ENCODE measurements at regions not wholly inside any gene's neighbourhood (a gene's known extent, or its start where the extent isn't known, plus 50 kb on each side); places are given as distances from the start of the nearest gene placed in this dataset.

GRCh38 chr14:87080146-87080545 is 912.8 kb downstream of the GALC start:
- DNase-seq = no peak

DNA sequence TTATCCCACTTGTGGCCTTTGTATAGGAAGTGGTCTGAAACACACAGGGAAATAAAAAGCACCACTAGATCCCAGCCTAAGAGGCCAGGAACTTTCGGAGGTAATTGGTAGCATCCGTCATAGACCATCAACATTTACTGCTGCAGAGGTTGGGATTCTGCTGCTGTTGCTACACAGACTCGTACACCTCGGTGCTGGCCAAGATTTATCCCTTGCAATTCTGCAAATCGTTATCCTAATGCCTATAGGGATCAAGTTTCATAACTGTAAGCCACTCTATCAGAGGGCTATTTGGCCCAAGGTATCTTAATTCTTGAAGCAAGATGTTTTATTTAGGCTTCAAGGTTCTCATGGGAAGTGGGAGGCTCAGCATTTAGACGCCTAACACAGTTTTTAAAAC is 913.6 kb downstream of the GALC start:
- DNase-seq = no peak

- no peak for DNase-seq
These were observed 916.1 kb downstream of the GALC start for GRCh38 chr14:87076922-87077321.

DNA sequence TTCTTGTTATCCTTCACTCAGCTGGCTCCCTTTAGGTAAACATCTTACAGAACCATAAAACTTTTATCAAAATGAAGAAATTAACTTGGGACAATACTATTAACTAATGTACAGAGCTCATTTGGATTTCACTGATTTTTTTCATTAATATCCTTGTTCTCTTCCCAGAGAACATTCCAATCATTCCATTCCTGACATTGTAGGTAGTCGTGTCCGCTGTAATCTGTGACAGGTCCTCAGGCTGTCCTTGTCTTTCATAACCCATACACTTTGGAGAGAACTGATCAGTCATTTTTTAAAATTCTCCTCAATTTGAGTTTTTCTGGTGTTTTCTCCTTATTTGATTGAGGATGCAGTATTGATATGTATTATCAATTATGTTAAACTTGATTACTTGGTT is 916.8 kb downstream of the GALC start:
- no peak for DNase-seq

DNA sequence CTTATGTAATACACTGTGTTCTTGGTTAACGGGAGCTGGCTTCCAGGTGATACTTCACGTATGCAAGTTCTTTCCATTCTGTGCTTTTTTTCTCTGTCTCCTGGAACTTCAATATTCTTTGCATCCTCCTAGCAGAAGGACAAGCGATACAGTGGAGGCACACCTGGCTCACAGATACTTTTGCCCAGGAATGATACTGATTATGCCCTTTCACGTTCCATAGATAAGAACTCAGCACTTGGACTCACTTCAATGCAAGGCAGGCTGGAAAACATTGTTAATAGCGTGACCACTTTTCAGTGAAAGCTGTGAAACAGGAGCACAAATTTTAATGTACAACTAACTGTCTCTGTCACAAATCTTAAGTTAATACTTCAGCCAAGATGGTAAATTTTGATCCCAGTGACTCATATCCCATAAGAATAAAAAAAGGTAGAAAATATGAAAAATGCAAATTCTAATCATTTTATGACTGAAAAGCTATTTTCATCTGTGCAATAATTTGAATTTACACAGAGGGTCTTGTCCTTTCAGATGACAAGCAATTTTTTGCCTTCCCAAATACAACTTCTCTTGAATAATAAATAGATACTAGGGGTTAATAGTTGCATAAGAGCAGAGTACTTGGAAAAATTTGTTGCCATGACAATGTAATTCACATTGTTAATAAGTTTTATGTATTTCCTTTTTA is 919.0 kb downstream of the GALC start:
- DNase-seq = no peak

DNA sequence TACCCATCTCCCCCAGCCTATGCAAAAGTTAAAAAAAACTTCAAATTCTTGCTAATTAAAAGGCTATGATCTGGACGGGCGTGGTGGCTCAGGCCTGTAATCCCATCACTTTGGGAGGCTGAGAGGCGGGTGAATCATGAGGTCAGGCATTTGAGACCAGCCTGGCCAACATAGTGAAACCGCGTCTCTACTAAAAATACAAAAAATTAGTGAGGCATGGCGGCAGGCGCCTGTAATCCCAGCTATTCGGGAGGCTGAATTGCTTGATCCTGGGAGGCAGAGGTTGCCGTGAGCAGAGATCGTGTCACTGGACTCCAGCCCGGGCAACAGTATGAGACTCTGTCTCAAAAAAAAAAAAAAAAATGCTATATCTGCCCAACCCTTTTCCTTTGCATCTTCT is 925.4 kb downstream of the GALC start:
- DNase-seq = no peak

DNA sequence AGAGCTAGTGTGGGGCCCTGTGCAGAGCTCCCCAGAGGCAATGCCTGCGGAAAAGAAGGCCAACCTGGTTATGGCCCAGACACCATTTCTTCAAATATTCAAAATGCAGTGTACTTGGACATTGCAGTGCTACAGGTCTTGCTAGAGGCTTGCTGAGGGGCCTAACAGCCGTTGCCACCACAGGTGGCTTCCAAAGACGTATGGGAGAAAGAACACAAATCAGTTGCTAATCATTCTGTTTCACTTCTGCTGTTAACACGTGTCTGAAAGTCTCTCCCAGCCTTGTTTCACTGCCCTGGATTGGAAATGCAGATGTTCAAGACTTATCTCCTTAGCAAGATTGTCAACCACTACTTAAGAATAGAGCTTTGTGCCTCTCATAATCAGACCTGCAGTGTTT is 925.9 kb downstream of the GALC start:
- no peak for DNase-seq

- DNase-seq = no peak
These were observed 926.7 kb downstream of the GALC start for GRCh38 chr14:87066221-87066817.

DNA sequence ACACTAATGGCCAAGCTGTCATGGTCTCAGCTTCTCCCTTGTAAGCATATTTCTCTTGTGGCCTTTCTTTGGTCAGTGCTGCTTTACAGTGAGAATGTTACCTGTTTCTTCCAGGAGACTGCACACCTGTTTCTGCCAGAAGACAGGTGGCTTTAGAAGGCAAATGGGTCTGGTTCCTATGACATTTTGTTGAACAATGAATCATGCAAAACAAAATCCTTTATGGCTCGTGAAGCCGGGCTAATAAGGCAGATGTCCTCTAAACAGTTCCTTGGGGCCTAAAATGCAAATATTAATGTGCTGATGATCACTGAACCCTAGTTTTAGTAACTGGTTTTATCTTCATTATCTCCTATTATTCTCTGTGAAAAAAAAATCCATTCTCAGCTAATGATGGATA is 927.6 kb downstream of the GALC start:
- DNase-seq = no peak

DNA sequence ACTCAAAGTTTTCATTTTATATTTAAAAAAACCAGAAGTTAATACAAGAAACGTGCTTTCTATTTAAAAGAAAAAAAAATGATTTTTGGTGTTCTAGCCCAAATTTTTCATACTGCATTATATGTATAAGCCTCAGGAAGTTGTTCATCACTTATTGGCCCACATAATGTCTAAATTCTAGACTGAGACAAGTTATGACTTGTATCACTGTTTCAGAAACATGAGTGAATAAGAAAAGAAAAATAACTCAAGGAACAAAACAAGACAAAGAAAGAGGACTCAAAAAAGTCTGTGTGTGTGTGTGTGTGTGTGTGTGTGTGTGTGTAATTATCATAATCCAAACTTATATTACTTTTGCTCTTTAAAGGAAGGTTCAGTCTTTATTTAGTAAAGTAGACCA is 929.8 kb downstream of the GALC start:
- no peak for DNase-seq

DNA sequence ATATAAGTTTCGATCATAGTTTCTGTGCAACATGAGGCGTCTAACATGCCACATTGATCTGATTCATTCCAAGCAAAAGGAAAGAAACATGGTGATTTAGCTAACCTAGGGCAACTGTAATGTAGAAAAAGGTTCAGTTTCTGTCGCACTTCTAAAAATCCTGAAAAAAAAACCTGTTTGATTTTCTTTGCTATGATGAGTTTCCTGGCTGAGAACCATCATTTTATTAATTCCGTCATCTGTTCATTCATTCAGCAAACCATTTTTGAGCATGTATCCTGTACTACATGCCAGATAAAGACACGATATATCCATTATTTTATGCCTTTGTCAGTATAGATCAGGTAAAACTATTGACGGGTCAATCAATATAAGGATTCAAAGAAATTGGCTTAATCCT is 932.6 kb downstream of the GALC start:
- DNase-seq = no peak

- DNase-seq = no peak
These were observed 933.7 kb downstream of the GALC start for GRCh38 chr14:87059060-87059839.

- DNase-seq = no peak
These were observed 938.0 kb downstream of the GALC start for GRCh38 chr14:87055007-87055406.

DNA sequence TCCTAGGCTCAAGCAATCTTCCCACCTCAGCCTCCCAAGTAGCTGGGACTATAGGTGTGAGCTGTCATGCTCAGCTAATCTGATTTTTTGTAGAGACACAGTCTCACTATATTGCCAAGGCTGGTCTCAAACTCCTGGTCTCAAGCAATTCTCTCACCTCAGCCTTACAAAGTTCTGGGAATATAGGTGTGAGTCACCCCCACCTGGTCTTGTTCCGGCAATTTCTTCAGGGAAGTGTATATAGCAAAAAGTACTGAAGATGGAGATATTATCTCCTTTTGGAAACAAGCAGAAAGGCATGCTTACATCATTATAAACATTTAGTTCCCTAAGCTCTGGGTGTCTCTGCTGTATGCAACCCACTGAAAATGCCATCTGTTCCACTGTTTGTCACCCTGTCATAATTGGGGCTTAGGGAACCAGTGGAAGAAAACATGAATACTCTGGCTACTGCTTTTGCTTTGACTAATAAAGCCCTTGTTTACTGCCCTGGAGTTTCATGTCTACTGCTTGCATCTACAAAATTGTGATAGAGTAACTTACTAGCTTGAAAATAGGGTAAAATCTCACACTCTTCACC is 940.2 kb downstream of the GALC start:
- DNase-seq = no peak

GRCh38 chr14:87050421-87050820 is 942.6 kb downstream of the GALC start:
- DNase-seq = no peak

DNA sequence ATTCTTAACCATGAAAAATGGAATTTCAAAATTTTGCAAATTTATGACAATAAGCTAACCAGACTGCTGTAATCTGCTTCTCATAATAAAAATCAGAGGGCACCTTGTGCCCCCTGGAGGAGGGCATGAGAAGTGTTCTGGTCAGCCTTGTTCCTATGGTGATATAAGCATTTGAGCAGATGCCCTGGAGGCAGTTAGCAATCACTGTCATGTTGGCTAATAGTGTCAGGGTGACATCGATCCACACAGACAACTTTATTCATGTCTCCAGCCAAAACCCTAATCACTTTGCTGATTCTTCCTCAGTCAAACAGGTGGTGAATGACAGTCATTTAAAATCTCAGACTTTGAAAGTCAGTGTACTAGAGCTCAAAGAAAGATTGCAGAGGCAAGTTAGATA is 943.0 kb downstream of the GALC start:
- DNase-seq = peak; percentile 41

DNA sequence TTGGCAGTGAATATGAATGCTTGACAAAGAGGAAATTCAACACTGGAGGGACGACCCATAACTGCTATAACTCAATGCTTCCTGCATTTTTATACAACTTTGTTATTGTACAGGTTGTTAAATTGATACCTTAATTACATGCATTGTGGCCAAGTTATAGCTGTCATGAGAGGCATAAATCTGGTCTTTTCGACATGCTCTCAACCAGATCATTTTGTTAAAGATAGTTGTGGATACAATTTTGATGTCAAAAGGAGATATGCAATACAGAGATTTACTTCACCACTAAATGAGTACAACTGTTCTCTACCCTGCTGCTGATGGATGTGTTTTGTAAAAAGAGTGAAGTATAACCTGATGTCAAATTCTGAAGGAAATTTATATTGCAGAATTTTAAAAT is 946.0 kb downstream of the GALC start:
- no peak for DNase-seq

- DNase-seq = no peak
These were observed 947.0 kb downstream of the GALC start for GRCh38 chr14:87045956-87046355.

GRCh38 chr14:87045246-87045645 is 947.7 kb downstream of the GALC start:
- DNase-seq = no peak

GRCh38 chr14:87044807-87045206 is 948.2 kb downstream of the GALC start:
- DNase-seq = no peak

GRCh38 chr14:87043667-87044200 is 949.2 kb downstream of the GALC start:
- no peak for DNase-seq

DNA sequence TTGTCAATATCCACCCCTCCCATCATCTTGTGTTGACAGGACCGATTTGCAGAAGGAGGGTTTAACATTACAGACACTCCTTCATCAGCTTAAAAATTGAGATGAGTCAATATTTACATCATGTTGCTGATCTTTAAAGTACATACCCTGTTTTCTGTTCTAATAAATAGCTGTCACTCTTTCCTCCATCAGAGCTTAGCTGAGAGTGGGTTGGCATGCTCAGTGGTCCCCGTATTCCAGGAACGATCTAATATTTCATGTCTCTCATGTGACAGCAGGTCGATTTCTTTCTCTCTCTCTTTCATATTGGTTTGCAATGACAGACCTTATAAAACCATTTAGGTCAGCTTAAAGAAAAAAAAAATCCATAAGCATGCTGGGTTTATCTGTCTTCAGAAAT is 950.6 kb downstream of the GALC start:
- DNase-seq = no peak

DNA sequence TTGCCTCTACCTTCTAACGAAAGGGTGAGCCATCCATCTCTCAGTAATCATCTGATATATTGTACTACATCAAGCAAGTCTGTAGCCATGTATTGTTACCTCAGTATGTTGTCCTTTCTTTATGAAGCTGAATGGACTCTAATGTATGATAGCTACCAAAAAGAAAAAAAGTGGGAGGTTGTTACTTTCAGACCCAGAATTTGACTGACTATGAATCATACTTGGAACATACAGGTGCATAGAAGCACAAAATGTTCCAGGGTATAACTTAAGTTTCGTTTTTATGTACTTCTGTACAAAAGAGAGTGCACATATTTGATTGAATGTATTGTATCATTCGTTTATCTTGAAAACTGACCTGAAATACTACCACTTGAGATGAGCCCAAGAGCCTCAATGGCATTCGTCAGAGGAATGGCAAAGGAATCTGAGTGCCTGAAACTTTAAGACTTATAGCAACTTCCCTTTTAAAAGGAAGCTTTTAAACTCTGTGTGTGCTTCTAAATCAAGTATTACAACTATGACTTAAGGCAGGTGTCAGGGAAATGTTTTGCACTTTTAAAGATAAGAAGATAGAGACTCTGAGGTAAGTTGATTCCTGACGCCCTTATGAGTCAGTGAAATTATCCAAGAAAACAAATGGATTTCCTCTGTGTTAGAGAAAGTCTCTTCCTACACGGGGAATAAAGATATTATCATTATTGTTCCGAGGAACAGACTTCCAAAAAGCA is 951.5 kb downstream of the GALC start:
- DNase-seq = no peak
